Smooth muscle cell (in vitro differentiated cells): ENCODE measurements at regions not wholly inside any gene's neighbourhood (a gene's known extent, or its start where the extent isn't known, plus 50 kb on each side); places are given as distances from the start of the nearest gene placed in this dataset.
"Not testable (repeated sequence)": the region's sequence is repeated elsewhere in the genome, so short reads cannot be mapped to it uniquely, and the experiment has no call there.

Experiments used
- DNase-seq: peaks from one replicate; lab custom pipeline; 2025; ENCODE audit not compliant: unreplicated experiment; lab: John Stamatoyannopoulos, UW
- H2AFZ ChIP-seq: fragments of 200-600 bp; sonication (generic); 2 replicates; pipeline ENCODE4 v1.6.0; 2016; ENCODE audit warnings: antibody characterized with exemption, low read depth, mild to moderate bottlenecking
- H3F3A ChIP-seq: fragments of 200-600 bp; sonication (generic); 2 replicates; pipeline ENCODE4 v1.6.0; 2017; ENCODE audit warnings: antibody characterized with exemption, low read depth
- H3K27ac ChIP-seq: fragments of 200-600 bp; sonication (generic); 2 replicates; pipeline ENCODE4 v1.5.1; 2016; ENCODE audit warnings: low read depth, mild to moderate bottlenecking
- H3K27me3 ChIP-seq: fragments of 200-600 bp; sonication (generic); 2 replicates; pipeline ENCODE4 v1.6.1; 2016; ENCODE audit warnings: low read depth, mild to moderate bottlenecking
- H3K36me3 ChIP-seq: fragments of 200-600 bp; sonication (generic); 2 replicates; pipeline ENCODE4 v1.5.1; 2016; ENCODE audit warnings: low read depth
- H3K4me1 ChIP-seq: fragments of 200-600 bp; sonication (generic); 2 replicates; pipeline ENCODE4 v1.5.1; 2016; ENCODE audit warnings: low read depth
- H3K4me2 ChIP-seq: fragments of 200-600 bp; sonication (generic); 2 replicates; pipeline ENCODE4 v1.6.0; 2016; ENCODE audit warnings: mild to moderate bottlenecking
- H3K4me3 ChIP-seq: fragments of 200-600 bp; sonication (generic); 2 replicates; pipeline ENCODE4 v1.5.1; 2016; ENCODE audit warnings: mild to moderate bottlenecking
- H3K79me2 ChIP-seq: fragments of 200-600 bp; sonication (generic); 2 replicates; pipeline ENCODE4 v1.6.0; 2016; ENCODE audit warnings: low read depth, mild to moderate bottlenecking
- H3K9ac ChIP-seq: fragments of 200-600 bp; sonication (generic); 2 replicates; pipeline ENCODE4 v1.6.0; 2016; ENCODE audit warnings: low read depth
- H3K9me3 ChIP-seq: fragments of 200-600 bp; sonication (generic); replicated peaks from 2 replicates; pipeline ENCODE4 v1.5.1; 2016; ENCODE audit warnings: low read depth
- H4K20me1 ChIP-seq: fragments of 200-600 bp; sonication (generic); 2 replicates; pipeline ENCODE4 v1.6.0; 2016; ENCODE audit warnings: low read depth
- CTCF ChIP-seq: fragments of 200-600 bp; sonication (generic); IDR thresholded peaks from 2 replicates; pipeline ENCODE4 v1.5.1; 2017; ENCODE audit warnings: borderline replicate concordance, mild to moderate bottlenecking, antibody characterized with exemption; ENCODE audit not compliant: insufficient read depth, poor library complexity, severe bottlenecking
- WGBS: methylation state at CpG from one replicate; pipeline ENCODE4 v1.1.7; 2016; ENCODE audit warnings: low lambda C conversion rate; 5-methylcytosine and 5-hydroxymethylcytosine counted together

GRCh38 chr6:16936893-16937292, 165.0 kb upstream of the STMND1 start:
- Histone ChIP-seq H3K9ac (no peak overlapping the region), H3K4me1 (no peaks in the 10 kb centered on the region), H3F3A (peaks cover 4% of the 10 kb centered on the region), H4K20me1 (no peaks in the 10 kb centered on the region), H3K79me2 (no peaks in the 10 kb centered on the region), H3K27me3 (no peaks in the 10 kb centered on the region), H2AFZ (no peak overlapping the region), H3K4me3 (no peak overlapping the region), H3K27ac (no peak overlapping the region), H3K9me3 (no peaks in the 10 kb centered on the region), H3K4me2 (no peak overlapping the region), H3K36me3 (no peaks in the 10 kb centered on the region)
- 90% methylated on average over 3 of the region's 3 CpGs for WGBS
- no peak for DNase-seq
- TF ChIP-seq CTCF: no peak

GRCh38 chr6:16933961-16934360, 167.9 kb upstream of the STMND1 start:
- H3F3A ChIP-seq: peaks cover 4% of the 10 kb centered on the region
- TF ChIP-seq CTCF: no peak
- no peaks in the 10 kb centered on the region for H3K27me3 ChIP-seq
- DNase-seq: no peak
- no peaks in the 10 kb centered on the region for H3K9me3 ChIP-seq
- H3K4me2 ChIP-seq: no peak overlapping the region
- H3K4me3 ChIP-seq: no peak overlapping the region
- H3K27ac ChIP-seq: no peak overlapping the region
- no peaks in the 10 kb centered on the region for H3K79me2 ChIP-seq
- H2AFZ ChIP-seq: peak overlapping the region; percentile 21
- no peak overlapping the region for H3K9ac ChIP-seq
- WGBS: 61% methylated on average over 1 of the region's 1 CpG
- no peaks in the 10 kb centered on the region for H4K20me1 ChIP-seq
- no peaks in the 10 kb centered on the region for H3K36me3 ChIP-seq
- peaks cover 7% of the 10 kb centered on the region for H3K4me1 ChIP-seq

- no peak overlapping the region for H3K9ac ChIP-seq
- no peaks in the 10 kb centered on the region for H4K20me1 ChIP-seq
- no peaks in the 10 kb centered on the region for H3K27me3 ChIP-seq
- peak overlapping the region; percentile 21 for H2AFZ ChIP-seq
- no peak overlapping the region for H3K4me3 ChIP-seq
- WGBS: 91% methylated on average over 4 of the region's 4 CpGs
- DNase-seq: no peak
- peaks cover 4% of the 10 kb centered on the region for H3F3A ChIP-seq
- no peak for TF ChIP-seq CTCF
- H3K27ac ChIP-seq: no peak overlapping the region
- no peaks in the 10 kb centered on the region for H3K9me3 ChIP-seq
- H3K4me1 ChIP-seq: peaks cover 7% of the 10 kb centered on the region
- H3K4me2 ChIP-seq: no peak overlapping the region
- H3K79me2 ChIP-seq: no peaks in the 10 kb centered on the region
- H3K36me3 ChIP-seq: no peaks in the 10 kb centered on the region
Observed at GRCh38 chr6:16933532-16933931, 168.3 kb upstream of the STMND1 start.

DNA sequence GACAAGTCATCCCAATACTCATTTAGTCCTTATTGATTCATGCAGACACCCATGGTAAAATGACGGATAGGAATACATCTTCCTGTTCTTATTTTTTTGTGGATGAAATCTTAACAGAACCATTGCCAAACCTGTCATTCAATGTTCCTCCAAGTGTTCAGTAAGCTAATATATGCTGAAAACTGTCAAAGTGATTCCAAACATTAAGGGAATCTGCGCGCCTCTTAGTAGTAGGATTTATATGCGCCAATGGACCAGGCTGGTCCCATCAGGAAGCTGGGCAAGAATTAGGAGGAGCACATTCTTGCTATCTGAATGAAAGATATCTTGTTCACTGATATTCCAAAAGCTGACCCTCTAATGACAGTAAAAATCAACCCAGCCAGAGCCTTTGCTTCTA, 168.9 kb upstream of the STMND1 start:
- no peaks in the 10 kb centered on the region for H3K9me3 ChIP-seq
- H3K9ac ChIP-seq: no peak overlapping the region
- H3K36me3 ChIP-seq: no peaks in the 10 kb centered on the region
- H3K4me1 ChIP-seq: peaks cover 7% of the 10 kb centered on the region
- peaks cover 4% of the 10 kb centered on the region for H3F3A ChIP-seq
- H2AFZ ChIP-seq: no peak overlapping the region
- 95% methylated on average over 4 of the region's 4 CpGs for WGBS
- TF ChIP-seq CTCF: no peak
- DNase-seq: no peak
- H4K20me1 ChIP-seq: no peaks in the 10 kb centered on the region
- no peak overlapping the region for H3K27ac ChIP-seq
- no peaks in the 10 kb centered on the region for H3K27me3 ChIP-seq
- no peaks in the 10 kb centered on the region for H3K79me2 ChIP-seq
- H3K4me3 ChIP-seq: no peak overlapping the region
- no peak overlapping the region for H3K4me2 ChIP-seq

DNA sequence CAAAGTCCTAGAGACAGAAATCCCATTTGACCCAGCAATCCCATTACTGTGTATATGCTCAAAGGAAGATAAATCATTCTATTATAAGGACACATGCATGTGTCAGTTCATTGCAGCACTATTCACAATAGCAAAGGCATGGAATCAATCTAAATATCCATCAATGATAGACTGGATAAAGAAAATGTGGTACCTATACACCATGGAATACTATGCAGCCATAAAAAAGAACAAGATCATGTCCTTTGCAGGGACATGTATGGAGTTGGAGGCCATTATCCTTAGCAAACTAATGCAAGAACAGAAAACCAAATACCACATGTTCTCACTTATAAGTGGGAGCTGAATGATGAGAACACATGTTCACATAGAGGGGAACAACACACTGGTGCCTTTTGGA, 169.8 kb upstream of the ATXN1 start:
- H3K9me3 ChIP-seq, H3K9ac ChIP-seq: not testable (repeated sequence)

More for the DNA sequence above, 169.8 kb upstream of the ATXN1 start:
- not testable (repeated sequence) for H3K4me2 ChIP-seq, H2AFZ ChIP-seq, H4K20me1 ChIP-seq, H3K79me2 ChIP-seq, H3K4me3 ChIP-seq, H3K27me3 ChIP-seq, H3K36me3 ChIP-seq, DNase-seq, H3K27ac ChIP-seq, H3K4me1 ChIP-seq, H3F3A ChIP-seq
